ENCODE measurements at regions not wholly inside any gene's neighbourhood (a gene's known extent, or its start where the extent isn't known, plus 50 kb on each side); places are given as distances from the start of the nearest gene placed in this dataset.

DNA sequence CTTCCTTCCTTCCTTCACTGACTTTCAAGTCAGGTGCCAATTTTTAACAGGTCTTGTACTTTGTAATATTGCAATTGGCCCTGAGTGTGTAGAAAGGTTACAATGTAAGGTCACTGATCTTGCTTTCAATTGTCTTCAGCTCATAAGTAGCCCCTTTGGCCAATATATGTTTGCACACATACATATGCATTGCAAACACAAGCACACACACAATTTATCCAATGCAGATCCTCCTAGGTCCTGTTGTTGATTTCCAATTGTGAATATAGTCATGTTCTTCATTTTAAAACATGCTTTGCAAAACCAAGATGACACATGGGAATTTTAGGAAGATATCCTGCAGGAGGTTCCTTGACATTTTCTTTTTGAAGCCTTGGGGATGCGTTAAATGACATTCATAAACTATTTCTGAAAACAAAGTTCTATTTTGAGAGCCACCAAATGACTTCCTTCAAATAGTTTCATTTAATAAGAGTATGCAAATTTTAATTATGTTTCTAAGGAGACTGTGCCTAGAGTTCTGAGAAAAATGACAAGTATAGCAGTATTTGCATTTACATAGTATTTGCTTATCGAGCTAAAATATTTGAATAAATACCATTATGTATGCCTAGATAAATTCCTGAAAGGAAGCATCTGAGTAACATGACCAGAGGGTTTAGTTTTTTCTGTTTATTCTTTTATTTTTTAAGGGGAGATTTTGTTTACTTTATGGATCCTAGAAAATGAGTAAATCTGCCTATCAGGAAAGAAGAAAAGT lies 117.1 kb upstream of the TMEFF2 start:
- Histone ChIP-seq H3F3A (replicated peaks; ENCODE audit: insufficient read depth) (no peaks in the 10 kb centered on the region), H4K20me1 (ENCODE audit: insufficient read depth) (no peaks in the 10 kb centered on the region), H3K79me2 (ENCODE audit: insufficient read depth) (no peaks in the 10 kb centered on the region), H3K27me3 (ENCODE audit: insufficient read depth) (no peaks in the 10 kb centered on the region), H3K4me1 (ENCODE audit: control insufficient read depth in 1 of 2, insufficient read depth in 2 of 2, low read depth in 1 of 2, low read length in 1 of 2) (no peaks in the 10 kb centered on the region; a peak in 1 of 4 replicates), H3K4me2 (no peak overlapping the region), H3K9ac (no peak overlapping the region), H3K9me2 (no peaks in the 10 kb centered on the region; the same call in 1 of the 2 replicates), H3K27ac (ENCODE audit: low read depth in 2 of 2, low read length in 1 of 2) (no peak overlapping the region), H3K36me3 (replicated peaks in 1 of 2; ENCODE audit: control insufficient read depth in 1 of 2, insufficient read depth in 2 of 2, low read length in 1 of 2) (no peaks in the 10 kb centered on the region), H2AFZ (ENCODE audit: low read depth) (no peak overlapping the region), H3K9me3 (0 out of 2 replicates have a peak, but pooled peaks cover 6% of the 10 kb centered on the region), H3K4me3 (ENCODE audit: low read depth in 2 of 2, low read length in 1 of 2) (no peak overlapping the region)
- CTCF ChIA-PET = interaction anchor here (0.9 kb wide), 1 partner anchor 11 kb away, joined by 3 read pairs; no protein-coding TSS in a partner anchor
- TF ChIP-seq, protein P1, sequence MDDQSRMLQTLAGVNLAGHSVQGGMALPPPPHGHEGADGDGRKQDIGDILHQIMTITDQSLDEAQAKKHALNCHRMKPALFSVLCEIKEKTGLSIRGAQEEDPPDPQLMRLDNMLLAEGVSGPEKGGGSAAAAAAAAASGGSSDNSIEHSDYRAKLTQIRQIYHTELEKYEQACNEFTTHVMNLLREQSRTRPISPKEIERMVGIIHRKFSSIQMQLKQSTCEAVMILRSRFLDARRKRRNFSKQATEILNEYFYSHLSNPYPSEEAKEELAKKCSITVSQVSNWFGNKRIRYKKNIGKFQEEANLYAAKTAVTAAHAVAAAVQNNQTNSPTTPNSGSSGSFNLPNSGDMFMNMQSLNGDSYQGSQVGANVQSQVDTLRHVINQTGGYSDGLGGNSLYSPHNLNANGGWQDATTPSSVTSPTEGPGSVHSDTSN (IDR thresholded peaks at IDR 0.05) = no peak
- TF ChIP-seq SMC3 (IDR thresholded peaks at IDR 0.05; ENCODE audit: low read depth, low read length) (no peak), NRF1 (IDR thresholded peaks at IDR 0.05; ENCODE audit: low read depth, low read length) (no peak), ELF1 (IDR thresholded peaks at IDR 0.05) (no peak), MEF2A (IDR thresholded peaks at IDR 0.05; ENCODE audit: borderline replicate concordance, low read depth) (no peak), POLR2AphosphoS5 (IDR thresholded peaks at IDR 0.05; ENCODE audit: low read depth, low read length) (no peak), GATA2 (CRISPR knock-in tag; IDR thresholded peaks at IDR 0.05) (no peak), RCOR1 (IDR thresholded peaks at IDR 0.05; ENCODE audit: low read length) (no peak)
- TF ChIP-seq, protein P2, sequence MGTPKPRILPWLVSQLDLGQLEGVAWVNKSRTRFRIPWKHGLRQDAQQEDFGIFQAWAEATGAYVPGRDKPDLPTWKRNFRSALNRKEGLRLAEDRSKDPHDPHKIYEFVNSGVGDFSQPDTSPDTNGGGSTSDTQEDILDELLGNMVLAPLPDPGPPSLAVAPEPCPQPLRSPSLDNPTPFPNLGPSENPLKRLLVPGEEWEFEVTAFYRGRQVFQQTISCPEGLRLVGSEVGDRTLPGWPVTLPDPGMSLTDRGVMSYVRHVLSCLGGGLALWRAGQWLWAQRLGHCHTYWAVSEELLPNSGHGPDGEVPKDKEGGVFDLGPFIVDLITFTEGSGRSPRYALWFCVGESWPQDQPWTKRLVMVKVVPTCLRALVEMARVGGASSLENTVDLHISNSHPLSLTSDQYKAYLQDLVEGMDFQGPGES (IDR thresholded peaks at IDR 0.05; ENCODE audit: low read depth, low read length) = no peak
- TF ChIP-seq, protein P3, sequence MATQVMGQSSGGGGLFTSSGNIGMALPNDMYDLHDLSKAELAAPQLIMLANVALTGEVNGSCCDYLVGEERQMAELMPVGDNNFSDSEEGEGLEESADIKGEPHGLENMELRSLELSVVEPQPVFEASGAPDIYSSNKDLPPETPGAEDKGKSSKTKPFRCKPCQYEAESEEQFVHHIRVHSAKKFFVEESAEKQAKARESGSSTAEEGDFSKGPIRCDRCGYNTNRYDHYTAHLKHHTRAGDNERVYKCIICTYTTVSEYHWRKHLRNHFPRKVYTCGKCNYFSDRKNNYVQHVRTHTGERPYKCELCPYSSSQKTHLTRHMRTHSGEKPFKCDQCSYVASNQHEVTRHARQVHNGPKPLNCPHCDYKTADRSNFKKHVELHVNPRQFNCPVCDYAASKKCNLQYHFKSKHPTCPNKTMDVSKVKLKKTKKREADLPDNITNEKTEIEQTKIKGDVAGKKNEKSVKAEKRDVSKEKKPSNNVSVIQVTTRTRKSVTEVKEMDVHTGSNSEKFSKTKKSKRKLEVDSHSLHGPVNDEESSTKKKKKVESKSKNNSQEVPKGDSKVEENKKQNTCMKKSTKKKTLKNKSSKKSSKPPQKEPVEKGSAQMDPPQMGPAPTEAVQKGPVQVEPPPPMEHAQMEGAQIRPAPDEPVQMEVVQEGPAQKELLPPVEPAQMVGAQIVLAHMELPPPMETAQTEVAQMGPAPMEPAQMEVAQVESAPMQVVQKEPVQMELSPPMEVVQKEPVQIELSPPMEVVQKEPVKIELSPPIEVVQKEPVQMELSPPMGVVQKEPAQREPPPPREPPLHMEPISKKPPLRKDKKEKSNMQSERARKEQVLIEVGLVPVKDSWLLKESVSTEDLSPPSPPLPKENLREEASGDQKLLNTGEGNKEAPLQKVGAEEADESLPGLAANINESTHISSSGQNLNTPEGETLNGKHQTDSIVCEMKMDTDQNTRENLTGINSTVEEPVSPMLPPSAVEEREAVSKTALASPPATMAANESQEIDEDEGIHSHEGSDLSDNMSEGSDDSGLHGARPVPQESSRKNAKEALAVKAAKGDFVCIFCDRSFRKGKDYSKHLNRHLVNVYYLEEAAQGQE (IDR thresholded peaks at IDR 0.05; ENCODE audit: low read depth, low read length) = no peak
- TF ChIP-seq, protein P4, sequence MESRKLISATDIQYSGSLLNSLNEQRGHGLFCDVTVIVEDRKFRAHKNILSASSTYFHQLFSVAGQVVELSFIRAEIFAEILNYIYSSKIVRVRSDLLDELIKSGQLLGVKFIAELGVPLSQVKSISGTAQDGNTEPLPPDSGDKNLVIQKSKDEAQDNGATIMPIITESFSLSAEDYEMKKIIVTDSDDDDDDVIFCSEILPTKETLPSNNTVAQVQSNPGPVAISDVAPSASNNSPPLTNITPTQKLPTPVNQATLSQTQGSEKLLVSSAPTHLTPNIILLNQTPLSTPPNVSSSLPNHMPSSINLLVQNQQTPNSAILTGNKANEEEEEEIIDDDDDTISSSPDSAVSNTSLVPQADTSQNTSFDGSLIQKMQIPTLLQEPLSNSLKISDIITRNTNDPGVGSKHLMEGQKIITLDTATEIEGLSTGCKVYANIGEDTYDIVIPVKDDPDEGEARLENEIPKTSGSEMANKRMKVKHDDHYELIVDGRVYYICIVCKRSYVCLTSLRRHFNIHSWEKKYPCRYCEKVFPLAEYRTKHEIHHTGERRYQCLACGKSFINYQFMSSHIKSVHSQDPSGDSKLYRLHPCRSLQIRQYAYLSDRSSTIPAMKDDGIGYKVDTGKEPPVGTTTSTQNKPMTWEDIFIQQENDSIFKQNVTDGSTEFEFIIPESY (IDR thresholded peaks at IDR 0.05; ENCODE audit: borderline replicate concordance, low read depth) = no peak
- POLR2A ChIA-PET = no interaction called here
- 78% methylated on average over 2 of the region's 2 CpGs for WGBS (ENCODE audit: low lambda C conversion rate)
- no peak for DNase-seq
